HEK293 (cell line): ENCODE measurements at regions not wholly inside any gene's neighbourhood (a gene's known extent, or its start where the extent isn't known, plus 50 kb on each side); places are given as distances from the start of the nearest gene placed in this dataset.

Experiments
- CTCF ChIA-PET: fragments of 350-600 bp; formaldehyde crosslinking; extraction: SDS; loops from one replicate; lab custom pipeline; 2021; ENCODE audit warnings: antibody characterized with exemption; lab: Yijun Ruan, JAX
- POLR2A ChIA-PET: fragments of 300-600 bp; formaldehyde crosslinking; extraction: SDS; loops from one replicate; lab custom pipeline; 2020; ENCODE audit warnings: antibody characterized with exemption, inconsistent platforms; lab: Yijun Ruan, JAX
- H3K27ac ChIP-seq: fragments of 200-500 bp; sonication (Bioruptor generic); 2 replicates; pipeline ENCODE4 v1.5.1; 2014; ENCODE audit warnings: low read depth, low read length, control low read depth, inconsistent platforms; ENCODE audit errors: extremely low read depth
- H3K36me3 ChIP-seq, 2 experiments: fragments of 200-500 bp in 1 of 2; sonication (Bioruptor generic) in 1 of 2; 1 replicate in 1 of 2; 2 replicates in 1 of 2; pipeline ENCODE4 v1.5.1; 2014 to 2017; ENCODE audit warnings: inconsistent platforms in 2 of 2, low read length in 2 of 2; ENCODE audit not compliant: control insufficient read depth in 2 of 2, insufficient read depth in 1 of 2
- H3K4me1 ChIP-seq: fragments of 200-500 bp; sonication (Bioruptor generic); 2 replicates; pipeline ENCODE4 v1.5.1; 2014; ENCODE audit warnings: mild to moderate bottlenecking, low read length, inconsistent platforms; ENCODE audit not compliant: control insufficient read depth, insufficient read depth
- H3K4me3 ChIP-seq: 2 replicates; pipeline ENCODE4 v1.5.1; 2011; ENCODE audit warnings: low read depth, mild to moderate bottlenecking, control low read depth, low read length, moderate library complexity
- H3K9me3 ChIP-seq: fragments of 200-500 bp; sonication (Bioruptor generic); 2 replicates; pipeline ENCODE4 v1.5.1; 2014; ENCODE audit warnings: low read depth, low read length, inconsistent platforms; ENCODE audit not compliant: control insufficient read depth, insufficient read depth
- GLI2 ChIP-seq: fragments of 450-650 bp; formaldehyde crosslinking; IDR thresholded peaks from 2 replicates; pipeline ENCODE4; 2017; ENCODE audit warnings: missing biosample characterization, missing genetic modification characterization, low read depth, borderline replicate concordance
- MZF1 ChIP-seq: fragments of 450-650 bp; formaldehyde crosslinking; IDR thresholded peaks from 2 replicates; pipeline ENCODE4 v1.5.1; 2017; ENCODE audit warnings: missing biosample characterization, missing genetic modification characterization, borderline replicate concordance
- SP3 ChIP-seq: fragments of 450-650 bp; formaldehyde crosslinking; IDR thresholded peaks from 2 replicates; pipeline ENCODE4 v1.5.1; 2016; ENCODE audit warnings: missing biosample characterization, missing genetic modification characterization
- ZBTB8A ChIP-seq: fragments of 450-650 bp; formaldehyde crosslinking; IDR thresholded peaks from 2 replicates; pipeline ENCODE4 v1.5.1; 2016; ENCODE audit warnings: missing biosample characterization, missing genetic modification characterization
- ZFP37 ChIP-seq: fragments of 450-650 bp; formaldehyde crosslinking; IDR thresholded peaks from 2 replicates; pipeline ENCODE4 v1.5.1; 2016; ENCODE audit warnings: missing biosample characterization, missing genetic modification characterization
- ZNF10 ChIP-seq: fragments of 450-650 bp; formaldehyde crosslinking; IDR thresholded peaks from 2 replicates; pipeline ENCODE4 v1.5.1; 2017; ENCODE audit warnings: missing biosample characterization, missing genetic modification characterization
- ZNF221 ChIP-seq: fragments of 450-650 bp; formaldehyde crosslinking; IDR thresholded peaks from 2 replicates; pipeline ENCODE4 v1.5.1; 2017; ENCODE audit warnings: missing biosample characterization, missing genetic modification characterization, borderline replicate concordance
- ZNF266 ChIP-seq: fragments of 450-650 bp; formaldehyde crosslinking; IDR thresholded peaks from 2 replicates; pipeline ENCODE4 v1.5.1; 2016; ENCODE audit warnings: missing biosample characterization, missing genetic modification characterization, low read depth
- ZNF324 ChIP-seq: fragments of 450-650 bp; formaldehyde crosslinking; IDR thresholded peaks from 2 replicates; pipeline ENCODE4 v1.5.1; 2016; ENCODE audit warnings: missing biosample characterization, missing genetic modification characterization
- ZNF658 ChIP-seq: fragments of 450-650 bp; formaldehyde crosslinking; IDR thresholded peaks from 2 replicates; pipeline ENCODE4; 2016; ENCODE audit warnings: missing biosample characterization, missing genetic modification characterization
- TF ChIP-seq, protein P1 (sequence below): fragments of 450-650 bp; formaldehyde crosslinking; IDR thresholded peaks from 2 replicates; pipeline ENCODE4 v1.5.1; 2016; ENCODE audit warnings: missing biosample characterization, missing genetic modification characterization
- TF ChIP-seq, protein P2 (sequence below): fragments of 450-650 bp; formaldehyde crosslinking; IDR thresholded peaks from 2 replicates; pipeline ENCODE4 v1.5.1; 2017; ENCODE audit warnings: missing biosample characterization, missing genetic modification characterization
- TF ChIP-seq, protein P3 (sequence below): fragments of 450-650 bp; formaldehyde crosslinking; IDR thresholded peaks from 2 replicates; pipeline ENCODE4 v1.5.1; 2016; ENCODE audit warnings: missing biosample characterization, missing genetic modification characterization, borderline replicate concordance
- TF ChIP-seq, protein P4 (sequence below): fragments of 450-650 bp; formaldehyde crosslinking; IDR thresholded peaks from 2 replicates; pipeline ENCODE4 v1.5.1; 2016; ENCODE audit warnings: missing biosample characterization, missing genetic modification characterization, borderline replicate concordance
- TF ChIP-seq, protein P5 (sequence below): fragments of 450-650 bp; formaldehyde crosslinking; IDR thresholded peaks from 2 replicates; pipeline ENCODE4 v1.5.1; 2016; ENCODE audit warnings: missing biosample characterization, missing genetic modification characterization

DNA sequence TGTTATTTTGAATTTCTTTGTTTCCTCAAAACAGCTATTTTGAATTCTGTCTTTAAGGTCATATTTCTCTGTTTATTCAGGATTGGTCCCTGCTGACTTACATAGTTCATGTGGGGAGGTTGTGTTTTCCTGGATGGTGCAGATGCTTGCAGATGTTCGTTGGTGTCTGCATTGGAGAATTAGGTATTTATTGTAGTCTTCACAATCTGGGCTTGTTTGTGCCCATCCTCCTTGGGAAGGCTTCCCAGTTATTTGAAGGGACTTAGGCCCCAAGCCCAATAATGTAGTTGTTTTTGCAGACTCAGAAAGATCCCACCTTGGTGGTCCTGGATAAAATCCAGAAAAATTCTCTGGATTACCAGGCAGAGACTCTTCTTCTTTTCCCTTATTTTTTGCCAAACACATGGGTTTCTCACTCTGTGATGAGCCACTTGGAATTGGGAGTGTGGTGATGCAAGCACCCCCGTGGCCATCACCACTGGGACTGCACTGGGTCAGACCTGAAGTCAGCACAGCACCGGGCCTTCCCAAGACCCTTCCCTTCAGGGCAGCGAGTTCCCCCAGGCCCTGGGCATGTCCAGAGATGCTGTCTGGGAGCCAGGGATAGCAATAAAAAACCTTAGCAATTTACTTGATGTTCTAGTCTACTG lies 81.6 kb upstream of the EZR start (continued):
- TF ChIP-seq MZF1 (tag by site-specific recombination) (no peak), ZBTB8A (tag by site-specific recombination) (no peak), ZNF658 (no peak)

DNA sequence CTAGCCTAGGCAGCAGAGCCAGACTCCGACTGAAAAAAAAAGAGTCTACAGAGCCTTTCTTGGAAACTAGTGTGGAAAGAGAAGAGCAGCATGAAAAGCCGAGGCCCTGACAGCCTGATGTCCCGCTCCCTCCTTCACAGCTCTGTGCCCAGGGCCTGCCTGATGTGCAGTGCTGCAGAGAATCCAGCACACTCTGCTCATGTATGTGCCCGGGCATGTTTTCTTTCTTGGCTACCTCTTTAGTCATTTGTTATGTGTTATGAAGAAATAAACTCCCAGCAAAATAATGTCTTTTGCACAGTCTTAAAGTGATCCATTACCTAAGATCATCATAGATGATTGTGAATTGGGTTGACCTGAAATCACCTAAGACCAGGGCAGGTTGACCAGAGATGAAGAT lies 78.1 kb upstream of the EZR start:
- no peak for TF ChIP-seq SP3 (tag by site-specific recombination)
- TF ChIP-seq ZNF266, result no peak
- no peak for TF ChIP-seq ZNF10 (tag by site-specific recombination)
- TF ChIP-seq, protein P1, sequence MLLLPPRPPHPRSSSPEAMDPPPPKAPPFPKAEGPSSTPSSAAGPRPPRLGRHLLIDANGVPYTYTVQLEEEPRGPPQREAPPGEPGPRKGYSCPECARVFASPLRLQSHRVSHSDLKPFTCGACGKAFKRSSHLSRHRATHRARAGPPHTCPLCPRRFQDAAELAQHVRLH (tag by site-specific recombination), result no peak
- TF ChIP-seq, protein P2, sequence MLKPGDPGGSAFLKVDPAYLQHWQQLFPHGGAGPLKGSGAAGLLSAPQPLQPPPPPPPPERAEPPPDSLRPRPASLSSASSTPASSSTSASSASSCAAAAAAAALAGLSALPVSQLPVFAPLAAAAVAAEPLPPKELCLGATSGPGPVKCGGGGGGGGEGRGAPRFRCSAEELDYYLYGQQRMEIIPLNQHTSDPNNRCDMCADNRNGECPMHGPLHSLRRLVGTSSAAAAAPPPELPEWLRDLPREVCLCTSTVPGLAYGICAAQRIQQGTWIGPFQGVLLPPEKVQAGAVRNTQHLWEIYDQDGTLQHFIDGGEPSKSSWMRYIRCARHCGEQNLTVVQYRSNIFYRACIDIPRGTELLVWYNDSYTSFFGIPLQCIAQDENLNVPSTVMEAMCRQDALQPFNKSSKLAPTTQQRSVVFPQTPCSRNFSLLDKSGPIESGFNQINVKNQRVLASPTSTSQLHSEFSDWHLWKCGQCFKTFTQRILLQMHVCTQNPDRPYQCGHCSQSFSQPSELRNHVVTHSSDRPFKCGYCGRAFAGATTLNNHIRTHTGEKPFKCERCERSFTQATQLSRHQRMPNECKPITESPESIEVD (tag by site-specific recombination), result no peak
- no peak for TF ChIP-seq ZNF324 (tag by site-specific recombination)
- TF ChIP-seq ZFP37 (tag by site-specific recombination), result no peak
- TF ChIP-seq, protein P3, sequence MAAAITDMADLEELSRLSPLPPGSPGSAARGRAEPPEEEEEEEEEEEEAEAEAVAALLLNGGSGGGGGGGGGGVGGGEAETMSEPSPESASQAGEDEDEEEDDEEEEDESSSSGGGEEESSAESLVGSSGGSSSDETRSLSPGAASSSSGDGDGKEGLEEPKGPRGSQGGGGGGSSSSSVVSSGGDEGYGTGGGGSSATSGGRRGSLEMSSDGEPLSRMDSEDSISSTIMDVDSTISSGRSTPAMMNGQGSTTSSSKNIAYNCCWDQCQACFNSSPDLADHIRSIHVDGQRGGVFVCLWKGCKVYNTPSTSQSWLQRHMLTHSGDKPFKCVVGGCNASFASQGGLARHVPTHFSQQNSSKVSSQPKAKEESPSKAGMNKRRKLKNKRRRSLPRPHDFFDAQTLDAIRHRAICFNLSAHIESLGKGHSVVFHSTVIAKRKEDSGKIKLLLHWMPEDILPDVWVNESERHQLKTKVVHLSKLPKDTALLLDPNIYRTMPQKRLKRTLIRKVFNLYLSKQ (tag by site-specific recombination), result no peak
- TF ChIP-seq, protein P4, sequence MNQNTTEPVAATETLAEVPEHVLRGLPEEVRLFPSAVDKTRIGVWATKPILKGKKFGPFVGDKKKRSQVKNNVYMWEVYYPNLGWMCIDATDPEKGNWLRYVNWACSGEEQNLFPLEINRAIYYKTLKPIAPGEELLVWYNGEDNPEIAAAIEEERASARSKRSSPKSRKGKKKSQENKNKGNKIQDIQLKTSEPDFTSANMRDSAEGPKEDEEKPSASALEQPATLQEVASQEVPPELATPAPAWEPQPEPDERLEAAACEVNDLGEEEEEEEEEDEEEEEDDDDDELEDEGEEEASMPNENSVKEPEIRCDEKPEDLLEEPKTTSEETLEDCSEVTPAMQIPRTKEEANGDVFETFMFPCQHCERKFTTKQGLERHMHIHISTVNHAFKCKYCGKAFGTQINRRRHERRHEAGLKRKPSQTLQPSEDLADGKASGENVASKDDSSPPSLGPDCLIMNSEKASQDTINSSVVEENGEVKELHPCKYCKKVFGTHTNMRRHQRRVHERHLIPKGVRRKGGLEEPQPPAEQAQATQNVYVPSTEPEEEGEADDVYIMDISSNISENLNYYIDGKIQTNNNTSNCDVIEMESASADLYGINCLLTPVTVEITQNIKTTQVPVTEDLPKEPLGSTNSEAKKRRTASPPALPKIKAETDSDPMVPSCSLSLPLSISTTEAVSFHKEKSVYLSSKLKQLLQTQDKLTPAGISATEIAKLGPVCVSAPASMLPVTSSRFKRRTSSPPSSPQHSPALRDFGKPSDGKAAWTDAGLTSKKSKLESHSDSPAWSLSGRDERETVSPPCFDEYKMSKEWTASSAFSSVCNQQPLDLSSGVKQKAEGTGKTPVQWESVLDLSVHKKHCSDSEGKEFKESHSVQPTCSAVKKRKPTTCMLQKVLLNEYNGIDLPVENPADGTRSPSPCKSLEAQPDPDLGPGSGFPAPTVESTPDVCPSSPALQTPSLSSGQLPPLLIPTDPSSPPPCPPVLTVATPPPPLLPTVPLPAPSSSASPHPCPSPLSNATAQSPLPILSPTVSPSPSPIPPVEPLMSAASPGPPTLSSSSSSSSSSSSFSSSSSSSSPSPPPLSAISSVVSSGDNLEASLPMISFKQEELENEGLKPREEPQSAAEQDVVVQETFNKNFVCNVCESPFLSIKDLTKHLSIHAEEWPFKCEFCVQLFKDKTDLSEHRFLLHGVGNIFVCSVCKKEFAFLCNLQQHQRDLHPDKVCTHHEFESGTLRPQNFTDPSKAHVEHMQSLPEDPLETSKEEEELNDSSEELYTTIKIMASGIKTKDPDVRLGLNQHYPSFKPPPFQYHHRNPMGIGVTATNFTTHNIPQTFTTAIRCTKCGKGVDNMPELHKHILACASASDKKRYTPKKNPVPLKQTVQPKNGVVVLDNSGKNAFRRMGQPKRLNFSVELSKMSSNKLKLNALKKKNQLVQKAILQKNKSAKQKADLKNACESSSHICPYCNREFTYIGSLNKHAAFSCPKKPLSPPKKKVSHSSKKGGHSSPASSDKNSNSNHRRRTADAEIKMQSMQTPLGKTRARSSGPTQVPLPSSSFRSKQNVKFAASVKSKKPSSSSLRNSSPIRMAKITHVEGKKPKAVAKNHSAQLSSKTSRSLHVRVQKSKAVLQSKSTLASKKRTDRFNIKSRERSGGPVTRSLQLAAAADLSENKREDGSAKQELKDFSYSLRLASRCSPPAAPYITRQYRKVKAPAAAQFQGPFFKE, result no peak
- no peak for TF ChIP-seq GLI2
- TF ChIP-seq, protein P5, sequence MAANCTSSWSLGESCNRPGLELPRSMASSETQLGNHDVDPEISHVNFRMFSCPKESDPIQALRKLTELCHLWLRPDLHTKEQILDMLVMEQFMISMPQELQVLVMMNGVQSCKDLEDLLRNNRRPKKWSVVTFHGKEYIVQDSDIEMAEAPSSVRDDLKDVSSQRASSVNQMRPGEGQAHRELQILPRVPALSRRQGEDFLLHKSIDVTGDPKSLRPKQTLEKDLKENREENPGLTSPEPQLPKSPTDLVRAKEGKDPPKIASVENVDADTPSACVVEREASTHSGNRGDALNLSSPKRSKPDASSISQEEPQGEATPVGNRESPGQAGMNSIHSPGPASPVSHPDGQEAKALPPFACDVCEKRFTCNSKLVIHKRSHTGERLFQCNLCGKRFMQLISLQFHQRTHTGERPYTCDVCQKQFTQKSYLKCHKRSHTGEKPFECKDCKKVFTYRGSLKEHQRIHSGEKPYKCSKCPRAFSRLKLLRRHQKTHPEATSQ (tag by site-specific recombination), result no peak
- TF ChIP-seq ZNF221 (tag by site-specific recombination), result no peak
- ChIA-PET POLR2A (no interaction called here), CTCF (interaction anchor here (0.9 kb wide), 1 partner anchor 207 kb away, joined by 4 read pairs; no protein-coding TSS in a partner anchor)
- Histone ChIP-seq H3K36me3 (no peaks in the 10 kb centered on the region), H3K27ac (no peak overlapping the region), H3K4me3 (no peak overlapping the region), H3K9me3 (no peaks in the 10 kb centered on the region), H3K4me1 (no peaks in the 10 kb centered on the region)
